Ovary (tissue), 7 donors: ENCODE measurements at regions not wholly inside any gene's neighbourhood (a gene's known extent, or its start where the extent isn't known, plus 50 kb on each side); places are given as distances from the start of the nearest gene placed in this dataset.

Source experiments
- DNase-seq, 5 donors: peaks; one replicate each; pipeline ENCODE4 v3.0.0-alpha.2; 2019 to 2020
- H3K27ac ChIP-seq, 2 donors: fragments of 200-600 bp; one replicate each; pipeline versions ENCODE4 v1.5.1 to v1.8.0; 2019 to 2022
- H3K27me3 ChIP-seq: fragments of 200-600 bp; one replicate; pipeline ENCODE4 v1.8.0; 2022
- H3K36me3 ChIP-seq: fragments of 200-600 bp; sonication (generic); one replicate; pipeline ENCODE4 v1.5.1; 2019
- H3K4me1 ChIP-seq: one replicate; pipeline ENCODE4 v1.8.1; 2013; ENCODE audit warnings: mild to moderate bottlenecking, moderate library complexity; ENCODE audit not compliant: insufficient read depth
- H3K4me3 ChIP-seq: fragments of 200-600 bp; sonication (generic); one replicate; pipeline ENCODE4 v1.5.1; 2017
- H3K9me3 ChIP-seq, 2 donors: fragments of 200-600 bp in 1 of 2; sonication (generic) in 1 of 2; one replicate each; pipeline versions ENCODE4 v1.5.1 to v1.8.1; 2013 to 2019; ENCODE audit warnings: mild to moderate bottlenecking in 1 of 2, moderate library complexity in 1 of 2
- CTCF ChIP-seq, 3 donors: fragments of 450-650 bp in 2 of 3; fragments of 200-600 bp in 1 of 3; IDR thresholded peaks; one replicate each; pipeline versions ENCODE4 v1.5.1 to v1.8.0; 2016 to 2022; ENCODE audit warnings: antibody characterized with exemption in 3 of 3, mild to moderate bottlenecking in 1 of 3
- EP300 ChIP-seq: sonication (generic); formaldehyde crosslinking; IDR thresholded peaks from one replicate; pipeline ENCODE4 v1.6.1; 2017; ENCODE audit warnings: antibody characterized with exemption
- POLR2A ChIP-seq: fragments of 450-650 bp; IDR thresholded peaks from one replicate; pipeline ENCODE4 v1.6.1; 2017; ENCODE audit warnings: antibody characterized with exemption, mild to moderate bottlenecking, moderate library complexity
- WGBS, 3 donors: extraction: QIAGEN DNeasy Blood & Tissue Kit in 1 of 3; methylation state at CpG; one replicate each; pipeline versions ENCODE4 v1.1.5 to v1.1.7; 2013 to 2017; 5-methylcytosine and 5-hydroxymethylcytosine counted together
- intact Hi-C, 4 donors: fragments of 100-400 bp; cut with DNase I; formaldehyde crosslinking; loops; one replicate each; pipeline versions ENCODE4 v1.11.0 to v1.15.1; 2022 to 2023
- donor health status: DM: no; HTN: no; CAD: no; lungs with moderate emphysema.
- donor health status: DM: no; HTN: no; CAD: no.
- donor health status: Bipolar disorder and iron deficiency.
- donor health status: DM: no; HTN: no; CAD: no.
- donor health status: DM: yes; HTN: yes; CAD: no.

GRCh38 chr6:166026586-166027126 is 141.0 kb downstream of the TBXT start:
- H3K27me3 ChIP-seq = no peaks in the 10 kb centered on the region
- 57 to 69% (median 63%) methylated on average over 8 of the region's 8 CpGs for WGBS, 3 donors
- intact Hi-C loops = no loop called here
- no peak overlapping the region for H3K4me3 ChIP-seq
- no peaks in the 10 kb centered on the region for H3K36me3 ChIP-seq
- TF ChIP-seq EP300 = no peak
- no peaks in the 10 kb centered on the region for H3K4me1 ChIP-seq
- H3K9me3 ChIP-seq = no peaks in the 10 kb centered on the region
- no peak for DNase-seq
- no peak overlapping the region for H3K27ac ChIP-seq

GRCh38 chr6:166025149-166025898 is 142.3 kb downstream of the TBXT start:
- WGBS, 3 donors = 51 to 68% (median 56%) methylated on average over 8 of the region's 8 CpGs
- Histone ChIP-seq H3K4me1 (no peaks in the 10 kb centered on the region), H3K27me3 (no peaks in the 10 kb centered on the region), H3K4me3 (no peak overlapping the region), H3K36me3 (no peaks in the 10 kb centered on the region), H3K9me3 (no peaks in the 10 kb centered on the region), H3K27ac (no peak overlapping the region)
- TF ChIP-seq POLR2A (no peak), CTCF (IDR thresholded peaks at IDR 0.05) (no peak), EP300 (no peak)
- no peak for DNase-seq
- intact Hi-C loops = no loop called here

GRCh38 chr6:166024252-166024651 is 143.4 kb downstream of the TBXT start:
- Histone ChIP-seq H3K4me3 (no peak overlapping the region), H3K4me1 (no peaks in the 10 kb centered on the region), H3K27ac (no peak overlapping the region), H3K9me3 (no peaks in the 10 kb centered on the region), H3K36me3 (no peaks in the 10 kb centered on the region), H3K27me3 (no peaks in the 10 kb centered on the region)
- intact Hi-C loops = no loop called here
- no peak for DNase-seq
- TF ChIP-seq POLR2A (no peak), EP300 (no peak), CTCF (IDR thresholded peaks at IDR 0.05) (no peak)
- WGBS, 3 donors = 93 to 95% (median 95%) methylated on average over 8 of the region's 8 CpGs

- TF ChIP-seq EP300 (no peak), POLR2A (no peak), CTCF (IDR thresholded peaks at IDR 0.05) (no peak)
- intact Hi-C loops = no loop called here
- no peak overlapping the region for H3K4me3 ChIP-seq
- no peak overlapping the region for H3K27ac ChIP-seq
- DNase-seq = no peak
- H3K36me3 ChIP-seq = no peaks in the 10 kb centered on the region
- no peaks in the 10 kb centered on the region for H3K4me1 ChIP-seq
- WGBS, 3 donors = 83 to 92% (median 88%) methylated on average over 5 of the region's 5 CpGs
- H3K9me3 ChIP-seq = no peaks in the 10 kb centered on the region
- no peaks in the 10 kb centered on the region for H3K27me3 ChIP-seq
Measured at GRCh38 chr6:166023273-166023989, 144.2 kb downstream of the TBXT start.

- WGBS, 3 donors = 82 to 86% (median 86%) methylated on average over 3 of the region's 3 CpGs
- Histone ChIP-seq H3K36me3 (no peaks in the 10 kb centered on the region), H3K27ac (no peak overlapping the region), H3K27me3 (no peaks in the 10 kb centered on the region), H3K4me3 (no peak overlapping the region), H3K4me1 (no peaks in the 10 kb centered on the region), H3K9me3 (no peaks in the 10 kb centered on the region)
- no peak for TF ChIP-seq POLR2A
- TF ChIP-seq EP300 = no peak
- DNase-seq = no peak
- intact Hi-C loops = no loop called here
Measured at GRCh38 chr6:166021429-166021828, 146.2 kb downstream of the TBXT start.
